GM18520 (cell line): ENCODE measurements at regions not wholly inside any gene's neighbourhood (a gene's known extent, or its start where the extent isn't known, plus 50 kb on each side); places are given as distances from the start of the nearest gene placed in this dataset.

Source experiments
- ATAC-seq: cut with Tn5 transposase; IDR thresholded peaks from one replicate; pipeline ENCODE4 v1.9.1; 2021; ENCODE audit not compliant: unreplicated experiment

- no peak for ATAC-seq
These were observed 276.4 kb upstream of the PRMT6 start for GRCh38 chr1:106780066-106780465.

GRCh38 chr1:106780806-106781569 lies 275.5 kb upstream of the PRMT6 start:
- no peak for ATAC-seq

- no peak for ATAC-seq
These were observed 271.3 kb upstream of the PRMT6 start for GRCh38 chr1:106785176-106785575.

GRCh38 chr1:106787520-106787919 lies 269.0 kb upstream of the PRMT6 start:
- no peak for ATAC-seq

- ATAC-seq = no peak
These were observed 266.8 kb upstream of the PRMT6 start for GRCh38 chr1:106789686-106790085.

- no peak for ATAC-seq
These were observed 265.4 kb upstream of the PRMT6 start for GRCh38 chr1:106791041-106791440.

GRCh38 chr1:106793651-106794050 lies 262.8 kb upstream of the PRMT6 start:
- ATAC-seq = no peak

GRCh38 chr1:106798991-106799390 lies 257.5 kb upstream of the PRMT6 start:
- no peak for ATAC-seq

- no peak for ATAC-seq
These were observed 254.3 kb upstream of the PRMT6 start for GRCh38 chr1:106802181-106802580.

- no peak for ATAC-seq
These were observed 242.1 kb upstream of the PRMT6 start for GRCh38 chr1:106814418-106814817.

- ATAC-seq = no peak
These were observed 238.9 kb upstream of the PRMT6 start for GRCh38 chr1:106817575-106817974.

GRCh38 chr1:106831511-106831910 lies 225.0 kb upstream of the PRMT6 start:
- ATAC-seq = no peak

- no peak for ATAC-seq
These were observed 219.8 kb upstream of the PRMT6 start for GRCh38 chr1:106836708-106837107.

- no peak for ATAC-seq
These were observed 213.0 kb upstream of the PRMT6 start for GRCh38 chr1:106843518-106843917.

GRCh38 chr1:106846656-106847055 lies 209.8 kb upstream of the PRMT6 start:
- peak; percentile 74 for ATAC-seq

GRCh38 chr1:106861110-106861509 lies 195.4 kb upstream of the PRMT6 start:
- no peak for ATAC-seq

- ATAC-seq = no peak
These were observed 187.6 kb upstream of the PRMT6 start for GRCh38 chr1:106868828-106869227.

GRCh38 chr1:106875622-106876021 lies 180.9 kb upstream of the PRMT6 start:
- ATAC-seq = no peak

- no peak for ATAC-seq
These were observed 180.1 kb upstream of the PRMT6 start for GRCh38 chr1:106876384-106876783.

GRCh38 chr1:106879538-106879937 lies 176.9 kb upstream of the PRMT6 start:
- no peak for ATAC-seq

GRCh38 chr1:106880226-106880625 lies 176.2 kb upstream of the PRMT6 start:
- no peak for ATAC-seq

- no peak for ATAC-seq
These were observed 173.3 kb upstream of the PRMT6 start for GRCh38 chr1:106883208-106883607.

- ATAC-seq = no peak
These were observed 167.4 kb upstream of the PRMT6 start for GRCh38 chr1:106889059-106889458.
